ENCODE measurements at regions not wholly inside any gene's neighbourhood (a gene's known extent, or its start where the extent isn't known, plus 50 kb on each side); places are given as distances from the start of the nearest gene placed in this dataset.
"Not testable (repeated sequence)": the region's sequence is repeated elsewhere in the genome, so short reads cannot be mapped to it uniquely, and the experiment has no call there.

DNA sequence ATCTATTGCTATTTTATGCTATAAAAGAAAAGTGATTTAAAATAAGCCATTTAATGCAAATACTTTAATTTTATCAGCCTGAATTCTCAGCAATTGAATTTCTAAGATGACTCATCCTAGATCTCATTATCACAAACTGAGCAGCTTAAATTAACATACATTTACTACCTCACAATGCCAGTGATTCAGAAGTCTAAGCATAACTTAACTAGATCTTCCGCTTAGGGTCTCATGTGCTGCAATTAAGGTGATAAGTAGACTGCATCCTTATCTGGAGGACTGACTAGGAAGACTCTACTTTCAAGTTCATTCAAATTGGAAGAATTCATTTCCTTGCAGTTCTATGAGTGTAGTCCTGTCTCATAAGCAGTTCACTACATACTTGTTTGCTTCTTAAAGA is 286.6 kb downstream of the COL11A1 start:
- no peak for DNase-seq (ENCODE audit: low spot score)

DNA sequence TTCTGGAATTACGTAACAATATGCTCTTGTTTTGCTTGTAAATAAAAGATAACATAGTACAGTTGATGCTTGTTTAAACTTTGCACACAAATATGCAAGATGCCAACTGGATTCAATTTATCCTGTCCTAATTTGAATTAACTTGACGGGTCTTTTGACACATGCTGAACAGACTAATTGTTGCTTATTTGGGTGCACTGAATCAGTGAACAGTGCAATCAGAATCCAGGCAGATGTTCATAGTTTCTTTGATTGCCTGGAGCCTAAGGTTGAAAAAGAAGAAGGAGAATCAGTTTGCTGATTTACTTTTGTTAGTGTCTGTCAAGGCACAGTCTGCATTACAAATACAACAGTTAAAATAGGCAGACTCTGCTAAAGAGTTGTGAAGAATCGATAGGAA is 307.9 kb downstream of the COL11A1 start:
- no peak for DNase-seq (ENCODE audit: low spot score)

DNA sequence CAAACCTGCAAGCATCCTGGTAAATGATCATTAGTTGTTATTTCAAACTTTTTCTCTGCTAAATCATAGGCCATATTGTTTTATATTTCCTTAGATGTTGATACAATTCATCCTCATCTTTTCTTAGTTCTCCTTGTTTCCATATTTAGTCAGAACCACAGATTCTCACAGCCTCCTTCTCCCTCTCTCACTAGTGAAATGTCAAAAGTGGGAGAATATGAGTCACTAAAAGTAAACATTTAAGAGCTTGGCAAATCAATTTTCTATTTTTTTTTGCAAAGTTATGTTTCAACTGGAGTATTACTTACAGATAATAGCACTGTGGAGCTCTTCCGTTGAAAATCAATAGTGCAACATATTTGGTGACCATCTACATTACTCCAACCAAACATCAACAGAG is 308.8 kb downstream of the COL11A1 start:
- peak; percentile 6 for DNase-seq (ENCODE audit: low spot score)

DNA sequence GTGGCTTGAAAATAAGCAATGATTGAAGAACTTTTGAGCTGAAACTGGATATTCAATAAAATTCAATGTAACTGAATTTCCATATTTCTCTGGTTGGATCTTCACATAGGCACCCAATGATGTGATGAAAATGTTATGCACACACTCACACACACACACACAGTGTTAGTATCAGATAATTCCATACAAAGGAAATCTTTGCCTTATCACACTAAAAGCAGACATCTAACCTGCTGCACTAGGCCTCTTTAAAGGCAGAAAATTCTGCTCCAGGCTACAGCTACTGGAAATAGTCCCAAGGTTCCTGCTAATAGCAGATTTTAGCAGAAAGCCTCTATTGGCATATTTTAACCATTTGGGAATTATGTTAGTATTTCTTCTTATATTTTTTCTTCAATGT is 309.6 kb downstream of the COL11A1 start:
- no peak for DNase-seq (ENCODE audit: low spot score)

GRCh38 chr1:102796429-102796828 is 311.9 kb downstream of the COL11A1 start:
- DNase-seq (ENCODE audit: low spot score), result no peak

DNA sequence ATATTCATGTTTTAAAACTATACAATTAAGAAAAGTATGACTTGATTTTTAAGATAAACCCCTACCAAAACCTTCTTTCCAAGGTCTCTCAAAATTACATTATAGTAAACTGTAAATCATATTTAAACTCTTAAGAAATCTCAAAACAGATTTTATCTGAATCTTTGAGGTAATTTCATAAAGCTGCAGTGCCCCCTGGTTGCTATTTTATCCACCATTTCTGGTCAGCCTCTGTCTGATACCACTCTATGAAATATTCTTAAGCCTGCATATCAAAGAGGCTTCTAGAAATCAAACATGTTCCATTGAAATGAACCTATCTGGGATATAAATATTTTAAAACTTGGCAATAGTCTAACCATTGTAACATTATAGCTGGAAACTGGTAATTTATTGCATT is 317.3 kb downstream of the COL11A1 start:
- no peak for DNase-seq (ENCODE audit: low spot score)

- DNase-seq (ENCODE audit: low spot score), result not testable (repeated sequence)
Observed at GRCh38 chr1:102789951-102790350, 318.4 kb downstream of the COL11A1 start.

GRCh38 chr1:102783487-102783886 is 324.8 kb downstream of the COL11A1 start:
- no peak for DNase-seq (ENCODE audit: low spot score)

- DNase-seq (ENCODE audit: low spot score), result no peak
Observed at GRCh38 chr1:102782144-102782543, 326.2 kb downstream of the COL11A1 start.

- DNase-seq (ENCODE audit: low spot score), result peak; percentile 3
Observed at GRCh38 chr1:102776071-102776470, 332.3 kb downstream of the COL11A1 start.

DNA sequence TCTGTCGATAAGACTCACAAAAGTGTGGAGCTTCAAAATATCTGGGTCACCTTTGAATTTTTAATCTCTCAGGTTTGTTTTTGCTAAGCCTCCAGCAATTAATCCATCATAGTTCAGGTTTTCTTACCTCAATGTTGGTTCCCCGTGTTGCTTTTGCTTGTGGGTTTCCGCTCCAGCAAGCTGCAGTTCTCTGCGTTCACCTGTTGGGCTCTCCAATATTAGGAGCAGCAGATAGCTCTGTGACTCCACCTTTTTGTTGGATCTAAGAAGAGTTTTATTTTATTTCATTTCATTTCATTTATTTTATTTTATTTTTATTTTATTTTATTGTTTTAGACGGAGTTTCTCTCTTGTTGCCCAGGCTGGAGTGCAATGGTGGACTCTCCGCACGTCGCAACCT is 335.5 kb downstream of the COL11A1 start:
- no peak for DNase-seq (ENCODE audit: low spot score)

DNA sequence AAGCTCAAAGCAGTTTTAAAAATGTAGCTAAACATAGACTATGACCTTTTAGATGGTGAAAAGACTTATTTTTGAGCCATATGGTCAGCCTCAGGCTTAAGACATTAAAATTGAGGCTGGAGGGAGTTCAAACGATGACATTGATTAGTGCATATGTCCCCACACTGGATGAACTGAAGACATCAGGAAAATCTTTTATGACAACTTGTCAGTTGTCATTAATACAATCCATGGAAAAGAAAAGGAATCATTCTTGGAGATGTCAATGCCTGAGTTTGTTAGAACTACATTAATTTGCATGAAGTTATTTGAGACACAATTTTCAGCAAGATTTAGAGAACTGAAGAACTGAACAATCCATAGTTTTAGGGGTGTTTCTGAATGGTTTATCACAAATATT is 349.9 kb downstream of the COL11A1 start:
- no peak for DNase-seq (ENCODE audit: low spot score)

GRCh38 chr1:102757363-102757762 is 351.0 kb downstream of the COL11A1 start:
- no peak for DNase-seq (ENCODE audit: low spot score)

DNA sequence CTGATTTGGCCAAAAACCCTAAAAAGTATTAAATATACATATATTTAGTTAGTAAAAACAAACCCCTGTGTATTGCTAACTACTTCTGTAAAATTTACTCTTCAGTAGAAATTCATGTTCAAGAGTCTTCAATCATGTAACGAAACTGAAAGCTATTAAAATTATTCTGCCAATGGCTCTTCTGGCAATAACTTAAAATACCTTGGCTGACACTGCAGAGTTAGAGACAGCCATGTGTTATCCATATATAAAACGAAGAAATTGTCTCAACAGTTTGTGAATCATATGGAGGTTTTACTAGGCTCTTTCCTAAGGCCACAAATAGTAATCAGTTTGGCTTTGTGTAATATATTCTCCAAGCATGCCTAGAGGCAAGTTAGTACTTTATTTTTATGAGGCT is 357.2 kb downstream of the COL11A1 start:
- DNase-seq (ENCODE audit: low spot score), result no peak

- no peak for DNase-seq (ENCODE audit: low spot score)
Observed at GRCh38 chr1:102742426-102742825, 365.9 kb downstream of the COL11A1 start.

- no peak for DNase-seq (ENCODE audit: low spot score)
Observed at GRCh38 chr1:102733491-102734236, 374.7 kb downstream of the COL11A1 start.

GRCh38 chr1:102732927-102733326 is 375.4 kb downstream of the COL11A1 start:
- DNase-seq (ENCODE audit: low spot score), result no peak

- DNase-seq (ENCODE audit: low spot score), result no peak
Observed at GRCh38 chr1:102726417-102726816, 381.9 kb downstream of the COL11A1 start.

- DNase-seq (ENCODE audit: low spot score), result no peak
Observed at GRCh38 chr1:102724741-102725140, 383.6 kb downstream of the COL11A1 start.

DNA sequence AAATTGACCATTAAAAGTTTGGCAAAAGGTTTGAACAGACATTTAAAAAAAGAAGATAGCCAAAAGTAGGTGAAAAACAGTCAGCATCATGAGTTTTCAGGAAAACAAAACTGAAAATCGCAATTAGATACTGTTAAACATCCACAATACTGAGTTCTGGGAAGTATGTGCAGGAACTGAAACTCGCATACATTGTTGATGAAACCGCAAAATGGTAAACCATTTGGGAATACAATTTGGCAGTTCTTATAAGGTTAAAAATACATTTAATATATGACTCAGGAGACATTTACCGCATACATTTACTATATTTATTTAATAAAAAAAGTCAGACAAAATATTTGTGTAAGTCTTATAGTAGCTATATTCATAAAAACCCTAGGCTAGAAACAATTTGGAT is 393.2 kb downstream of the COL11A1 start:
- no peak for DNase-seq (ENCODE audit: low spot score)

DNA sequence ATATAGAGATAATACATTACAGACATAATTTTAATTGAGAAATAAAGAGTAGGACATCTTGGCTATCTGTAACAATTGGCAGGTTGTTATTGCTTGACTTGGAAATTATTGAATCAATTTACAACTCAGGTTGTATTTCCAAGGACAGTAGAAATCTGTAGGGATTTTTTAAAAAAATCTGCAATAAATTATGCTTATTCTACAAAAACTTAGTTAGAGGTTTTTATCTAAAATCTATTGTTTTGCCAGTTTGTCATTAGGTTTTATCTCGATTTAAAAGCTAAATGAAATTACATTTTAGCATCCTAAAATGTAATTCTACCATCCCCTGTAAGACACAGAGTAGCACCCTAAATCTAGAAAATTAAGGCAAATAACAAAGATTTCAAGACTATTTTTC is 408.8 kb downstream of the COL11A1 start:
- DNase-seq (ENCODE audit: low spot score), result no peak

GRCh38 chr1:102693345-102693744 is 415.0 kb downstream of the COL11A1 start:
- DNase-seq (ENCODE audit: low spot score), result no peak

DNA sequence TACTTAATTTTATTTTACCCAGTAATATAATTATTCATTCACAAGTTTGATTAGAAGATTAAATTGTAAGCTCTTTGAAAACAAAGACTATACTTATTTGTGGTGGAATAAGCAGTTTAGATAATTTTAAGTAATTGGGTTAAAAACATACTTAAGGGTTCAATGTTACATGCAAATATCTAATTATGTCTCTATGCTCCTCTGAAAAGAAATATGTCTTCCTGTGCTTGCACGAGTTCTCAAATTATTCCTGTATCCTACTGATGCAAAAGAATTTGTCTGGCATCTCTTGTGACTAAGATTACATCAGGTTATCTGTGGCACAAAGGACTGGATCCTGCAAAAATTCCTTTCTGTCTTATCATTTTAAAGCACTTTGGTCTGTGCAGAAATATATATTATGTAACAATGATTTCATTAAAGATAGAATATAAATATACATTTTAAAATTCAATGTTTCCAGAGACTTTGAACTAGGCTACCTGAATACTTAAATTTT is 416.7 kb downstream of the COL11A1 start:
- no peak for DNase-seq (ENCODE audit: low spot score)

DNA sequence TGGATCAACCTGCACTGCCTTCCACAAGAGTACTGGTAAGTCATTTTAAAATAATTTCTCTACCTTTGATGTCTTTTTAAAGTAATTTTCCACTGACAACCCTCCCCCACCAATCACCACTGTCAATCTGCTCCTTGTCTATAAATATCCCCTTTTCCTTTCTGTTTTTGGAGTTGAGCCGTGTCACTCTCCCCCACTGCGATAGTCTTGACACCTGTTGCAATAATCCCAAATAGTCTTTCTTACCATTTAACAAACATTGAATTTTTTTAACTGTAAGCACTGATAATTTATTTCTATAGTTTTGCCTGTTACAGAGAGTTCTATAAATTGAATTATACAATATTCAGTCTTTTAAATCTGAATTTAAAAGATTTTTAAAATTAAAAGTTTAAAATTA is 420.9 kb downstream of the COL11A1 start:
- no peak for DNase-seq (ENCODE audit: low spot score)

Data from AG20443 (cell line).